ENCODE measurements at regions not wholly inside any gene's neighbourhood (a gene's known extent, or its start where the extent isn't known, plus 50 kb on each side); places are given as distances from the start of the nearest gene placed in this dataset.
"Not testable (repeated sequence)": the region's sequence is repeated elsewhere in the genome, so short reads cannot be mapped to it uniquely, and the experiment has no call there.

DNA sequence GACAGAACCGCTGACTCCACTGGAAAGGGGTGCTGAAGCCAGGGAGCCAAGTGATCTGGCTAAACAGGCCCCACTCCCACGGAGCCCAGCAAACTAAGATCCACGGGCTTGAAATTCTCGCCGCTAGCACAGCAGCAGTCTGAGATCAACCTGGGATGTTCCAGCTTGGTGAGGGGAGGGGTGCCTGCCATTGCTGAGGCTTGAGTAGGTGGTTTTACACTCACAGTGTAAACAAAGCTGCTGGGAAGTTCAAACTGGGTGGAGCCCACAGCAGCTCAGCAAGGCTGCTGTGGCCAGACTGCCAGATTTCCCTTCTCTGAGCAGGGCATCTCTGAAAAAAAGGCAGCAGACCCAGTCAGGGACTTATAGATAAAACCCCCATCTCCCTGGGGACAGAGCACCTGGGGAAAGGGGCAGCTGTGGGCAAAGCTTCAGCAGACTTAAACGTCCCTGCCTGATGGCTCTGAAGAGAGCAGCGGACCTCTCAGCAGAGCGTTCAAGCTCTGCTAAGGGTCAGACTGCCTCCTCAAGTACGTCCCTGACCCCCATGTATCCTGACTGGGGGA lies 101.8 kb downstream of the HNRNPD start:
- DNase-seq; H3K36me3 ChIP-seq; H3K27me3 ChIP-seq; in situ Hi-C loops (cut with MboI; ENCODE audit: low pct_ligation_motif_present in 1 of 4, low pct_unique_long_range_greater_than_20kb in 1 of 4, low sequenced_read_pairs in 3 of 4); H3K4me3 ChIP-seq; H3K27ac ChIP-seq; H3K9me3 ChIP-seq; intact Hi-C loops (cut with DNase I; ENCODE audit: low total_unique reads): not testable (repeated sequence)
- peaks cover 0 to 10% (median 0%) of the 10 kb centered on the region in 4 donors for H3K4me1 ChIP-seq
- WGBS, 2 donors (ENCODE audit: low coverage in 1 of 2) = 37 to 83% methylated on average over 1 to 9 of the region's 9 CpGs

DNA sequence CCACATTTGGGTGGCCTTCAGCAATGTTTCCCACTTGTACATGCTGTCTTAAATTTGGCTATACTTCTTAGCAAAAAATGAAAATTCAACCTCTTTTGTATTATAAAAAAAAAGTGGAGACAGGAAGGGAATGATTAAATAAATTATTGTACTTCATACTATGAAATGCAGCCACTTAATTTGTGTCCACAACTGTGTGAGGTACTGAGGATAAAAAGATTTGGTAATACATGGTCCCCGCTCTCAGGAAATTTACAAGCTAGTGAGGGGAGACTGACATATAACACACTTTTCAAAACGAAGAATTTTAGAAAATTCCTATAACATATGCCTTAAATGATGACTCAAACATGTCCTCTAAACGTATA lies 105.0 kb downstream of the HNRNPD start:
- in situ Hi-C loops (cut with MboI; ENCODE audit: low pct_ligation_motif_present in 1 of 4, low pct_unique_long_range_greater_than_20kb in 1 of 4, low sequenced_read_pairs in 3 of 4) = no loop called here
- TF ChIP-seq POLR2A (IDR thresholded peaks at IDR 0.05) (no peak), EP300 (IDR thresholded peaks at IDR 0.05; ENCODE audit: low read depth) (no peak), POLR2AphosphoS5 (IDR thresholded peaks at IDR 0.05) (no peak)
- TF ChIP-seq, protein P1, sequence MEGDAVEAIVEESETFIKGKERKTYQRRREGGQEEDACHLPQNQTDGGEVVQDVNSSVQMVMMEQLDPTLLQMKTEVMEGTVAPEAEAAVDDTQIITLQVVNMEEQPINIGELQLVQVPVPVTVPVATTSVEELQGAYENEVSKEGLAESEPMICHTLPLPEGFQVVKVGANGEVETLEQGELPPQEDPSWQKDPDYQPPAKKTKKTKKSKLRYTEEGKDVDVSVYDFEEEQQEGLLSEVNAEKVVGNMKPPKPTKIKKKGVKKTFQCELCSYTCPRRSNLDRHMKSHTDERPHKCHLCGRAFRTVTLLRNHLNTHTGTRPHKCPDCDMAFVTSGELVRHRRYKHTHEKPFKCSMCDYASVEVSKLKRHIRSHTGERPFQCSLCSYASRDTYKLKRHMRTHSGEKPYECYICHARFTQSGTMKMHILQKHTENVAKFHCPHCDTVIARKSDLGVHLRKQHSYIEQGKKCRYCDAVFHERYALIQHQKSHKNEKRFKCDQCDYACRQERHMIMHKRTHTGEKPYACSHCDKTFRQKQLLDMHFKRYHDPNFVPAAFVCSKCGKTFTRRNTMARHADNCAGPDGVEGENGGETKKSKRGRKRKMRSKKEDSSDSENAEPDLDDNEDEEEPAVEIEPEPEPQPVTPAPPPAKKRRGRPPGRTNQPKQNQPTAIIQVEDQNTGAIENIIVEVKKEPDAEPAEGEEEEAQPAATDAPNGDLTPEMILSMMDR (IDR thresholded peaks at IDR 0.05) = no peak
- DNase-seq = no peak
- H3K4me3 ChIP-seq = no peak overlapping the region
- intact Hi-C loops (cut with DNase I; ENCODE audit: low total_unique reads) = loop anchor here (5.0 to 10.0 kb wide), 2 partner anchors 453 to 864 kb away; no protein-coding TSS in a partner anchor
- WGBS, 2 donors (ENCODE audit: low coverage in 1 of 2) = 61% methylated on average over 3 of the region's 3 CpGs
- peaks cover 0 to 10% (median 0%) of the 10 kb centered on the region in 4 donors for H3K4me1 ChIP-seq
- no peak overlapping the region for H3K27ac ChIP-seq
- no peaks in the 10 kb centered on the region for H3K9me3 ChIP-seq
- no peaks in the 10 kb centered on the region for H3K36me3 ChIP-seq
- no peaks in the 10 kb centered on the region for H3K27me3 ChIP-seq

DNA sequence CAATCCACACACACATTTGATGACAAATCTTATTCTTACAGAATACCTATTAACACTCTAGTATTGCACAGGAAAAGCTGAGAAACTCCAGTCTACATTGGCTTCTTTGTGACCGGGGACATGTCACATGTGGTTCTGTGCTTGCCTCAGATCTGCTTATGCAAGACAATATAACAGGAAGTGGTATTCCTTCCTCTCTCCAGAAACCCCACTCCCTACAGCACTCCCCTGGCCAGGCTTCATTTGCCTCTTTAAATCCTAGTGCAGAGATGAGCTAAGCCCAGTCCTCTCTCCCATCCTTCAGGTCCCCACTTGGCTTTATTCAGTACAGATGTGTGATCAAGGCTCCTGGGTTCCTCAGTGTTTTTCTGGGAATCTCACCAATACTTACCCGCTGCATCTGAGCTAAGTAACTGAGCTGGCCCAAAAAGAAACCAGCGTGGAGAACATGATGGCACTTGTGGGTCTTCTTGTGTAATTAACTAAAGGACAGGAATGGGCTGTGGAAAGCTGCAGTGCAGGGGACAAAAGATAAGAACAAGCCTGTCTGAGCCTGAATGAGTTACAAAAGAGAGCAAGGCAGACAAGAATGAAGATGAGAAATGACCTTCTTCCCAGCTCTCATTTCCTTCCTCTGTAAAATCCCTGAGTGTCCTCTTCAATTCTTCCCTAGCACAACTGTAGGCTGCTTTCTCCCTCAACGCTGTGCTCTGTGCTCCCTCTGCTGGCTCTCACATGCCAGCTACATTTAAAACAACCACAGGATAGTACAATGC lies 105.6 kb downstream of the HNRNPD start:
- H3K27me3 ChIP-seq = no peaks in the 10 kb centered on the region
- H3K36me3 ChIP-seq = no peaks in the 10 kb centered on the region
- peaks cover 0 to 10% (median 0%) of the 10 kb centered on the region in 4 donors for H3K4me1 ChIP-seq
- WGBS, 2 donors (ENCODE audit: low coverage in 1 of 2) = 41 to 51% methylated on average over 3 to 4 of the region's 4 CpGs
- H3K4me3 ChIP-seq = no peak overlapping the region
- TF ChIP-seq POLR2A (IDR thresholded peaks at IDR 0.05) (no peak), POLR2AphosphoS5 (IDR thresholded peaks at IDR 0.05) (no peak), EP300 (IDR thresholded peaks at IDR 0.05; ENCODE audit: low read depth) (no peak)
- TF ChIP-seq, protein P1 (IDR thresholded peaks at IDR 0.05) = peak; percentile 43 to 63 (median 60)
- H3K9me3 ChIP-seq = no peaks in the 10 kb centered on the region
- in situ Hi-C loops (cut with MboI; ENCODE audit: low pct_ligation_motif_present in 1 of 4, low pct_unique_long_range_greater_than_20kb in 1 of 4, low sequenced_read_pairs in 3 of 4) (no loop called here), intact Hi-C loops (cut with DNase I; ENCODE audit: low total_unique reads) (loop anchor here (5.0 to 10.0 kb wide), 2 partner anchors 454 to 863 kb away; no protein-coding TSS in a partner anchor)
- peak; percentile 49 for DNase-seq
- peak overlapping the region in 2 of 4 donors; percentile 3 to 16 for H3K27ac ChIP-seq

DNA sequence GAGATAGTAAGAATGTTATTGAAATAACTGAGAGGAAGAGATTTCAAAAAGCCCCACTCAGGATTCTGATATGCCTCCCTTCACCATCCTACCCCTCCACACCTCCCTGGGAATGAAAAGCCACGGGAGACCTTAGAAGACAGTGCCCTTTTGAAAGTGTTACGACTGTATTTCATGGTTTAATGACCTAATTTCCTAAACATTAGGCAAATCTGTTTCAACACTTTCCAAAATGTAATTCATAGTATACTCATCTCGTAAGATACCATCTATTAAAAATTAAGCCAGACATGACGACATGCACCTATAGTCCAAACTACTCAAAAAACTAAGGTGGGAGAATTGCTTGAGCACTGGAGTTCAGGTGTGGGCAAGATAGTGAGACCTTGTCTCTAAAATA lies 106.3 kb downstream of the HNRNPD start:
- intact Hi-C loops (cut with DNase I; ENCODE audit: low total_unique reads) = loop anchor here (5.0 to 10.0 kb wide), 2 partner anchors 455 to 863 kb away; no protein-coding TSS in a partner anchor

More for the DNA sequence above, 106.3 kb downstream of the HNRNPD start:
- in situ Hi-C loops (cut with MboI; ENCODE audit: low pct_ligation_motif_present in 1 of 4, low pct_unique_long_range_greater_than_20kb in 1 of 4, low sequenced_read_pairs in 3 of 4) = no loop called here
- Histone ChIP-seq H3K27ac (no peak overlapping the region), H3K4me3 (no peak overlapping the region), H3K4me1 (peaks cover 0 to 10% (median 0%) of the 10 kb centered on the region in 4 donors), H3K36me3 (no peaks in the 10 kb centered on the region), H3K27me3 (no peaks in the 10 kb centered on the region), H3K9me3 (no peaks in the 10 kb centered on the region)
- 73 to 80% methylated on average over 4 of the region's 4 CpGs for WGBS, 2 donors (ENCODE audit: low coverage in 1 of 2)
- no peak for TF ChIP-seq POLR2AphosphoS5 (IDR thresholded peaks at IDR 0.05)
- no peak for TF ChIP-seq EP300 (IDR thresholded peaks at IDR 0.05; ENCODE audit: low read depth)
- no peak for TF ChIP-seq POLR2A (IDR thresholded peaks at IDR 0.05)
- TF ChIP-seq, protein P1 (IDR thresholded peaks at IDR 0.05) = no peak
- DNase-seq = no peak

Data from transverse colon (tissue), 4 donors.